H1 (cell line): ENCODE measurements at regions not wholly inside any gene's neighbourhood (a gene's known extent, or its start where the extent isn't known, plus 50 kb on each side); places are given as distances from the start of the nearest gene placed in this dataset.

Source experiments
- BCL11A ChIP-seq, 2 experiments: IDR thresholded peaks; one replicate each; pipeline ENCODE4 v1.6.1; 2011; ENCODE audit warnings: low read depth in 2 of 2, low read length in 2 of 2, mild to moderate bottlenecking in 2 of 2
- CREB1 ChIP-seq: IDR thresholded peaks from 2 replicates; pipeline ENCODE4 v1.6.1; 2012; ENCODE audit warnings: inconsistent platforms
- CTCF ChIP-seq, 3 experiments: IDR thresholded peaks; 1 replicate in 2 of 3; 2 replicates in 1 of 3; pipeline versions ENCODE4 v1.5.1 to v1.6.1; 2011; ENCODE audit warnings: low read length in 3 of 3, mild to moderate bottlenecking in 3 of 3, inconsistent platforms in 2 of 3, low read depth in 1 of 3, moderate library complexity in 1 of 3; ENCODE audit not compliant: insufficient read depth in 1 of 3; ENCODE audit errors: control extremely low read depth in 1 of 3
- EZH2 ChIP-seq: fragments of 200-600 bp; sonication (generic); IDR thresholded peaks from 2 replicates; pipeline ENCODE4 v1.7.1; 2012; ENCODE audit warnings: low read depth, mild to moderate bottlenecking, moderate library complexity, low read length, inconsistent platforms; ENCODE audit not compliant: severe bottlenecking
- GABPA ChIP-seq: IDR thresholded peaks from 2 replicates; pipeline ENCODE4 v1.6.1; 2011; ENCODE audit warnings: mild to moderate bottlenecking, low read length, moderate library complexity, borderline replicate concordance; ENCODE audit not compliant: insufficient read depth
- HDAC6 ChIP-seq: IDR thresholded peaks from one replicate; pipeline ENCODE4 v1.7.1; 2012; ENCODE audit warnings: low read depth, mild to moderate bottlenecking, inconsistent platforms, low read length, moderate library complexity
- JUN ChIP-seq: IDR thresholded peaks from 2 replicates; pipeline ENCODE4 v1.6.1; 2011; ENCODE audit warnings: low read depth, mild to moderate bottlenecking, improper control_type of control experiment, low read length
- KDM1A ChIP-seq: fragments of 200-600, 300-600 bp; sonication (generic); IDR thresholded peaks from 2 replicates; pipeline ENCODE4 v1.7.1; 2016; ENCODE audit warnings: mild to moderate bottlenecking, low read length, borderline replicate concordance
- MAFK ChIP-seq: IDR thresholded peaks from 2 replicates; pipeline ENCODE4 v1.6.1; 2012; ENCODE audit warnings: low read depth, mild to moderate bottlenecking, improper control_type of control experiment, low read length
- MAX ChIP-seq: IDR thresholded peaks from 2 replicates; pipeline ENCODE4 v1.6.1; 2012; ENCODE audit warnings: inconsistent platforms
- POLR2A ChIP-seq, 2 experiments: IDR thresholded peaks; 1 replicate in 1 of 2; 2 replicates in 1 of 2; pipeline ENCODE4 v1.6.1; 2011; ENCODE audit warnings: low read depth in 2 of 2, low read length in 2 of 2, mild to moderate bottlenecking in 2 of 2; ENCODE audit errors: control extremely low read depth in 1 of 2
- SIN3A ChIP-seq, 2 experiments: IDR thresholded peaks in 1 of 2; conservative IDR thresholded peaks in 1 of 2; 2 replicates each; pipeline ENCODE4 v1.6.1; 2011 to 2012; ENCODE audit warnings: low read length in 2 of 2, improper control_type of control experiment in 1 of 2, low read depth in 1 of 2, mild to moderate bottlenecking in 1 of 2

GRCh38 chr1:185420588-185421081 lies 103.6 kb upstream of the IVNS1ABP start:
- TF ChIP-seq CTCF (IDR thresholded peaks at IDR 0.05; ENCODE audit: control extremely low read depth in 1 of 3, insufficient read depth in 1 of 3, low read depth in 1 of 3, low read length in 3 of 3) (no peak), CREB1 (no peak), EZH2 (no peak), GABPA (no peak), POLR2A (IDR thresholded peaks at IDR 0.05; ENCODE audit: control extremely low read depth in 1 of 2, low read depth in 2 of 2, low read length in 2 of 2) (no peak), KDM1A (no peak), MAFK (no peak), MAX (no peak), SIN3A (conservative IDR thresholded peaks at IDR 0.05 in 1 of 2, IDR thresholded peaks at IDR 0.05 in 1 of 2; ENCODE audit: low read depth in 1 of 2, low read length in 2 of 2) (no peak), BCL11A (IDR thresholded peaks at IDR 0.05; ENCODE audit: low read depth in 2 of 2, low read length in 2 of 2) (no peak), HDAC6 (no peak), JUN (no peak)
